ENCODE measurements at regions not wholly inside any gene's neighbourhood (a gene's known extent, or its start where the extent isn't known, plus 50 kb on each side); places are given as distances from the start of the nearest gene placed in this dataset.

GRCh38 chr14:30132196-30132595 is 204.5 kb upstream of the PRKD1 start:
- Mint-ChIP-seq H3K4me3 (no peak overlapping the region), H3K36me3 (ENCODE audit: low read depth) (no peaks in the 10 kb centered on the region), H3K4me1 (ENCODE audit: low read depth) (no peaks in the 10 kb centered on the region), H3K27ac (no peak overlapping the region), H3K27me3 (ENCODE audit: low read depth) (no peaks in the 10 kb centered on the region), H3K9me3 (ENCODE audit: insufficient read depth) (peaks cover 3% of the 10 kb centered on the region)
- DNase-seq, result no peak
- CTCF ChIA-PET, result no interaction called here
- no peak for ATAC-seq
- POLR2A ChIA-PET, result no interaction called here

- Mint-ChIP-seq H3K4me3 (no peak overlapping the region), H3K27me3 (ENCODE audit: low read depth) (no peaks in the 10 kb centered on the region), H3K4me1 (ENCODE audit: low read depth) (no peaks in the 10 kb centered on the region), H3K36me3 (ENCODE audit: low read depth) (no peaks in the 10 kb centered on the region), H3K27ac (no peak overlapping the region), H3K9me3 (ENCODE audit: insufficient read depth) (peaks cover 3% of the 10 kb centered on the region)
- ChIA-PET POLR2A (no interaction called here), CTCF (no interaction called here)
- DNase-seq (no peak), ATAC-seq (no peak)
Observed at GRCh38 chr14:30134936-30135335, 207.3 kb upstream of the PRKD1 start.

DNA sequence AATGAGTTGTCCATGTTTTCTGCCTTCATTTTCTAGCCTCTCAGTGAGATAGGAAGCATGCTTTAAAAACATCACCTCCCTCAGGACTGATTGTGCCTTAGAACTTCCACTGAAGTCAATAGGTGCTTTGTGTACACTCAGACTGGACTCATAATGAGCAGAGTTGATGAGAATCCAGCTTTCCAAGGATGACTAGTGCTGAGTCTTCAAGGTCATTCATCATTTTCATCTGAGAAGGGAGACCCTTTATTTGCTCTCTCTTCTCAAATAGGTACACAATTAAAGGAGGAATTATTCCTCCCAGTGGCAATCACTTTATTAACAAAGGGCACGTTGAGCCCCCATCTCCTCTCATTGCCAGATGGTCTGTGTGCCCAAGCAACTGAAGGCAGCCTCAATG is 210.9 kb upstream of the PRKD1 start:
- H3K36me3 Mint-ChIP-seq (ENCODE audit: low read depth), result no peaks in the 10 kb centered on the region
- H3K9me3 Mint-ChIP-seq (ENCODE audit: insufficient read depth), result peaks cover 3% of the 10 kb centered on the region
- no peaks in the 10 kb centered on the region for H3K27me3 Mint-ChIP-seq (ENCODE audit: low read depth)
- H3K27ac Mint-ChIP-seq, result no peak overlapping the region
- no peak for ATAC-seq
- ChIA-PET POLR2A (no interaction called here), CTCF (no interaction called here)
- DNase-seq, result no peak
- H3K4me3 Mint-ChIP-seq, result no peak overlapping the region
- no peaks in the 10 kb centered on the region for H3K4me1 Mint-ChIP-seq (ENCODE audit: low read depth)

- Mint-ChIP-seq H3K9me3 (ENCODE audit: insufficient read depth) (peaks cover 20% of the 10 kb centered on the region), H3K36me3 (ENCODE audit: low read depth) (no peaks in the 10 kb centered on the region), H3K27ac (no peak overlapping the region), H3K4me1 (ENCODE audit: low read depth) (no peaks in the 10 kb centered on the region), H3K4me3 (no peak overlapping the region), H3K27me3 (ENCODE audit: low read depth) (no peaks in the 10 kb centered on the region)
- CTCF ChIA-PET, result no interaction called here
- POLR2A ChIA-PET, result no interaction called here
- DNase-seq (no peak), ATAC-seq (no peak)
Observed at GRCh38 chr14:30142216-30142615, 214.6 kb upstream of the PRKD1 start.

DNA sequence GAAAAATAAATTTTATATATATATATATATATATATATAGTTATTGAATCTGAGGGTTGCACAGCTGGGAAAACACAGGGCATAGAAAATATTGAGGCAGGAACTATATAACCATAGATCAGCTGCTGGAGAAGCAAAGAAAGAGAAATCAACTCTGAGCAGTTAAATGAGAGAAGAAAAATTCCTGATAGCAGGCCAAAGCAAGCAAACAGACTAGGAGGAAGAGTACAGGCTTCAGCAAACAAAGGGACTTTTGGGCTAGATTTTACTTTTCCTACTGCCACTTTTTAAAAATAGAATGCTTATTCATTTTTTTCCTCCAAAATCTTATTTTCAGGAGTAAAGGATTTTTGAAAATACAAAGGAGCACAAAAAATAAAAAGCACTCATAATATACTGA is 216.0 kb upstream of the PRKD1 start:
- Mint-ChIP-seq H3K27me3 (ENCODE audit: low read depth) (no peaks in the 10 kb centered on the region), H3K4me1 (ENCODE audit: low read depth) (no peaks in the 10 kb centered on the region), H3K36me3 (ENCODE audit: low read depth) (no peaks in the 10 kb centered on the region), H3K4me3 (no peak overlapping the region), H3K27ac (no peak overlapping the region), H3K9me3 (ENCODE audit: insufficient read depth) (peaks cover 23% of the 10 kb centered on the region)
- no peak for ATAC-seq
- no peak for DNase-seq
- POLR2A ChIA-PET, result no interaction called here
- CTCF ChIA-PET, result no interaction called here

- Mint-ChIP-seq H3K36me3 (ENCODE audit: low read depth) (no peaks in the 10 kb centered on the region), H3K27ac (no peak overlapping the region), H3K4me1 (ENCODE audit: low read depth) (no peaks in the 10 kb centered on the region), H3K4me3 (no peak overlapping the region), H3K27me3 (ENCODE audit: low read depth) (no peaks in the 10 kb centered on the region), H3K9me3 (ENCODE audit: insufficient read depth) (peaks cover 3% of the 10 kb centered on the region)
- ChIA-PET CTCF (no interaction called here), POLR2A (no interaction called here)
- DNase-seq (no peak), ATAC-seq (no peak)
Observed at GRCh38 chr14:30153717-30154116, 226.1 kb upstream of the PRKD1 start.

DNA sequence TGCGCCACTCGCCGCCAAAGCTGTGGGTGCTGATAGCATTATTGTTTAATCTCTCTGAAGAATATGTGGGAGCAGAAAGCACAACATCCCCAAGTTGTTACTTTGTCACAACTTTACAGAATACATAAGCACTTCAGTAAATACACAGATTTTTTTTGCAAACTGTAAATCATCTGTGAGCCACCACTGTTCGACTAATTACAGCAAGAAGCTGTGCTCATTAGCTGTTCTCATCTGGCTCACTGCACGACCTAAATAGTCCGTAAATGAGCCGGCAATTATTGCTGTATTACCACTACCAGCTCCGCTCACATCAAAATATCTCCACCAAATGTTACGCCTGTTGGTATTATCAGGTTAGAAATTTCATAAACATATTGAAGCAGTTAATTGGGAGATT is 228.9 kb upstream of the PRKD1 start:
- no peak overlapping the region for H3K27ac Mint-ChIP-seq
- peaks cover under 1% of the 10 kb centered on the region for H3K9me3 Mint-ChIP-seq (ENCODE audit: insufficient read depth)
- H3K4me3 Mint-ChIP-seq, result no peak overlapping the region
- no peaks in the 10 kb centered on the region for H3K4me1 Mint-ChIP-seq (ENCODE audit: low read depth)
- ATAC-seq, result no peak
- DNase-seq, result no peak
- POLR2A ChIA-PET, result no interaction called here
- no peaks in the 10 kb centered on the region for H3K27me3 Mint-ChIP-seq (ENCODE audit: low read depth)
- no peaks in the 10 kb centered on the region for H3K36me3 Mint-ChIP-seq (ENCODE audit: low read depth)
- CTCF ChIA-PET, result no interaction called here

DNA sequence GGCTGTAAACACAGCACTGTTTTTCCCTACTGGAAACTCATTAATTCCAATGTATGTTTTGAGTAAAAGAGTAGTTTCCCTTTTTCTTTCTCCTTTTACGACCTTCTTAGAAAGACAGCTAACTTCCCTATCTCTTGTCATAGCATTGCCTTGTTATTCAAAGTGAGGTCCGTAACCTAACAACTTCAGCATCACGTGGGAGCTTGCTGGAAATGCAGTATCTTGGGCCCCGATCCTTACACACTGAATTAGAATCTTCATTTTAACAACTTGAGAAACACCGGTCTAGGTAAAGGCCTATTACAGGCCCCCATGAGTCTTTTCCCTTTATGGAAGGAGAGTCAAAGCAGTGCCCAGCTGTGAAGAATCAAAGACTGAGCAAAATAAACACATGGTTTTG is 230.7 kb upstream of the PRKD1 start:
- POLR2A ChIA-PET, result no interaction called here
- CTCF ChIA-PET, result no interaction called here
- Mint-ChIP-seq H3K4me3 (no peak overlapping the region), H3K4me1 (ENCODE audit: low read depth) (no peaks in the 10 kb centered on the region), H3K36me3 (ENCODE audit: low read depth) (no peaks in the 10 kb centered on the region), H3K9me3 (ENCODE audit: insufficient read depth) (no peaks in the 10 kb centered on the region), H3K27me3 (ENCODE audit: low read depth) (no peaks in the 10 kb centered on the region), H3K27ac (no peak overlapping the region)
- ATAC-seq, result no peak
- no peak for DNase-seq

- ChIA-PET POLR2A (no interaction called here), CTCF (interaction anchor here (0.6 kb wide), 1 partner anchor 111 kb away, joined by 3 read pairs; no protein-coding TSS in a partner anchor)
- Mint-ChIP-seq H3K27ac (no peak overlapping the region), H3K4me3 (no peak overlapping the region), H3K4me1 (ENCODE audit: low read depth) (no peaks in the 10 kb centered on the region), H3K27me3 (ENCODE audit: low read depth) (no peaks in the 10 kb centered on the region), H3K9me3 (ENCODE audit: insufficient read depth) (no peaks in the 10 kb centered on the region), H3K36me3 (ENCODE audit: low read depth) (no peaks in the 10 kb centered on the region)
- no peak for DNase-seq
- no peak for ATAC-seq
Observed at GRCh38 chr14:30159374-30159773, 231.7 kb upstream of the PRKD1 start.

DNA sequence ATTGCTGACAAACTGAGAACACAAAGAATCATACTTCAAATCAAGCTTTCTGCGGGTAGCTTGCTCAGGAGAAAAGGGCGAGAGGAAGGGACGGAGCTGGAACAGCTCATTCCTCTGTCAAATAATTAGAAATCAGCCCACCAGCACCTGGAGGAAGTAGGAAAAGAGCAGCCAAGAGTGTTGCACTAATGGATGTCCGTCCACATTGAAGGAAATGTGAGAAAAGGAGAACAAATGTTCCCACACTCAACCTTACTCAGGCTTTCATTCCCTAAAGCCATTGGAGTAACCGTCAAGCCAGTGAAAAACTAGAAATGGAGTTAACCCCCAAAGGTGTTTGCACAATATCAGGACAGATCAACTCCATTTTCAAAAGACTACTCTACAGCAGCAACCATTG is 233.0 kb upstream of the PRKD1 start:
- ChIA-PET POLR2A (no interaction called here), CTCF (no interaction called here)
- no peaks in the 10 kb centered on the region for H3K36me3 Mint-ChIP-seq (ENCODE audit: low read depth)
- no peaks in the 10 kb centered on the region for H3K4me1 Mint-ChIP-seq (ENCODE audit: low read depth)
- H3K27ac Mint-ChIP-seq, result no peak overlapping the region
- no peaks in the 10 kb centered on the region for H3K27me3 Mint-ChIP-seq (ENCODE audit: low read depth)
- DNase-seq (no peak), ATAC-seq (no peak)
- no peak overlapping the region for H3K4me3 Mint-ChIP-seq
- H3K9me3 Mint-ChIP-seq (ENCODE audit: insufficient read depth), result no peaks in the 10 kb centered on the region

DNA sequence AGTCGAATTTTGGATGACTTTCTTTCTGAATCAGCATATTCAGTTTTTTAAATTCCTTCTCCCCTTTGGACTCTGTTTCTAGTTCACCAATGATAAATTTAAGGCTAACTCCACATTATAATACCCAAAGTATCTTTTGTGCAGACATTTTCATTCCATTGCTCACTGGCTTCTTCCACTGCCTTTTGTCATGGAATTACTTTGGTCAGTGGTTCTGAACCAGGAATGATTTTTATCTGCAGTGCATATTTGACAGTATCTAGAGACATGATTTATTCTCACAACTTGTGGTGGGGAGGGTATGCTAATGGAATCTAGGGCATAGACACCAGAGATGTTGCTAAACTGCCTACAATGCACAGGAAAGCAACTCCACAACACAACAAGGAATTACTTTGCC is 234.4 kb upstream of the PRKD1 start:
- ATAC-seq (no peak), DNase-seq (no peak)
- CTCF ChIA-PET, result no interaction called here
- Mint-ChIP-seq H3K27ac (no peak overlapping the region), H3K4me3 (no peak overlapping the region), H3K9me3 (ENCODE audit: insufficient read depth) (peaks cover 3% of the 10 kb centered on the region), H3K36me3 (ENCODE audit: low read depth) (no peaks in the 10 kb centered on the region), H3K4me1 (ENCODE audit: low read depth) (no peaks in the 10 kb centered on the region), H3K27me3 (ENCODE audit: low read depth) (no peaks in the 10 kb centered on the region)
- POLR2A ChIA-PET, result no interaction called here

DNA sequence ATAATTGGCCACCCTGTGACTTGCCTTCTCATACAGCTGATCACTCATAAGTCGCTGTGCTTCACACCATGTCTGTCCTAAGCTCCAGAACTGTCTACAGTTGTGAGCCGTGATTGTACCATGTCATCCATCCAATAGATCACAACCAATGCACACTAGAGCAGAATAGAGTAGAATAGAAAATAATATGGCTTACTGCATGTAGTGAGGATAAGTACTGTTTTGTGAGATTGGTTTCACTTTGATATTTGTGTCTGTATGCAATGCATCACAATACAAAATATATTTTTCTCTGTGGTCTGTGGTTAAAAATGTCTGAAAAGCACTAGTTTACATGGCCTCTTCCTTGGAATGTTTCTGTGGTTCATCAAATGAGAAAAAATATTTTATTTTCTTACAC is 237.6 kb upstream of the PRKD1 start:
- Mint-ChIP-seq H3K36me3 (ENCODE audit: low read depth) (no peaks in the 10 kb centered on the region), H3K4me1 (ENCODE audit: low read depth) (no peaks in the 10 kb centered on the region), H3K9me3 (ENCODE audit: insufficient read depth) (peaks cover 7% of the 10 kb centered on the region), H3K27me3 (ENCODE audit: low read depth) (no peaks in the 10 kb centered on the region), H3K4me3 (no peak overlapping the region), H3K27ac (no peak overlapping the region)
- no peak for DNase-seq
- POLR2A ChIA-PET, result no interaction called here
- CTCF ChIA-PET, result no interaction called here
- no peak for ATAC-seq

- H3K4me1 Mint-ChIP-seq (ENCODE audit: low read depth), result no peaks in the 10 kb centered on the region
- no peak overlapping the region for H3K4me3 Mint-ChIP-seq
- ATAC-seq (no peak), DNase-seq (no peak)
- H3K27ac Mint-ChIP-seq, result no peak overlapping the region
- peaks cover 4% of the 10 kb centered on the region for H3K9me3 Mint-ChIP-seq (ENCODE audit: insufficient read depth)
- ChIA-PET POLR2A (no interaction called here), CTCF (no interaction called here)
- H3K27me3 Mint-ChIP-seq (ENCODE audit: low read depth), result no peaks in the 10 kb centered on the region
- no peaks in the 10 kb centered on the region for H3K36me3 Mint-ChIP-seq (ENCODE audit: low read depth)
Observed at GRCh38 chr14:30177781-30178180, 250.1 kb upstream of the PRKD1 start.

Measured in activated CD8-positive, alpha-beta T cell treated with anti-CD3 and anti-CD28 coated beads, Interleukin-2, amount 10 ng/mL, durations not matched to agents 7 days and 5 days (primary cell).